Esophagus muscularis mucosa (tissue), 3 donors: ENCODE measurements at regions not wholly inside any gene's neighbourhood (a gene's known extent, or its start where the extent isn't known, plus 50 kb on each side); places are given as distances from the start of the nearest gene placed in this dataset.

Experiments used
- POLR2A ChIP-seq: fragments of 450-650 bp; IDR thresholded peaks from one replicate; pipeline ENCODE4 v1.6.1; 2017; ENCODE audit warnings: antibody characterized with exemption, moderate library complexity, mild to moderate bottlenecking, low read depth
- TF ChIP-seq, protein P1 (sequence below), 3 experiments: fragments of 200-600 bp in 2 of 3; fragments of 450-650 bp in 1 of 3; sonication (generic) in 2 of 3; IDR thresholded peaks; one replicate each; pipeline ENCODE4 v1.5.1; 2017 to 2019; ENCODE audit warnings: antibody characterized with exemption in 3 of 3, mild to moderate bottlenecking in 2 of 3, moderate library complexity in 1 of 3

DNA sequence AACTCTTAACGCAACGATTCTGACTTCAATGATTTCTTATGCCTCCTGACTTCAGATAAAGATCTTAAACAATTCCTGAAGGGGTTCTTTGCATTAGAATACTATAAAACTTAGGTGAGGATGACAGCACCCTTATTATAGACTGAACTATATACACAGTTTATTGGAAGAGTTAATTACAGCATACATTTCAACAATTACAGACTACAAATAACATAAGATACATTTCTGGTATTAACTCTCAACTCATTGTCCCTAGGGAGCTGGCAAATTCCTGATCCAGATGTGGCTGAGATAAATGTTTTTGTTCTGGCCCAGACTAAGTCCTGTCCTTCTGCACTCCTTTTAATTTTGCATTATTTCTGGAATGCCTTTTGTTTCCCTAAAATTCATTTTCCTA is 155.5 kb upstream of the TMC3 start:
- TF ChIP-seq, protein P1, sequence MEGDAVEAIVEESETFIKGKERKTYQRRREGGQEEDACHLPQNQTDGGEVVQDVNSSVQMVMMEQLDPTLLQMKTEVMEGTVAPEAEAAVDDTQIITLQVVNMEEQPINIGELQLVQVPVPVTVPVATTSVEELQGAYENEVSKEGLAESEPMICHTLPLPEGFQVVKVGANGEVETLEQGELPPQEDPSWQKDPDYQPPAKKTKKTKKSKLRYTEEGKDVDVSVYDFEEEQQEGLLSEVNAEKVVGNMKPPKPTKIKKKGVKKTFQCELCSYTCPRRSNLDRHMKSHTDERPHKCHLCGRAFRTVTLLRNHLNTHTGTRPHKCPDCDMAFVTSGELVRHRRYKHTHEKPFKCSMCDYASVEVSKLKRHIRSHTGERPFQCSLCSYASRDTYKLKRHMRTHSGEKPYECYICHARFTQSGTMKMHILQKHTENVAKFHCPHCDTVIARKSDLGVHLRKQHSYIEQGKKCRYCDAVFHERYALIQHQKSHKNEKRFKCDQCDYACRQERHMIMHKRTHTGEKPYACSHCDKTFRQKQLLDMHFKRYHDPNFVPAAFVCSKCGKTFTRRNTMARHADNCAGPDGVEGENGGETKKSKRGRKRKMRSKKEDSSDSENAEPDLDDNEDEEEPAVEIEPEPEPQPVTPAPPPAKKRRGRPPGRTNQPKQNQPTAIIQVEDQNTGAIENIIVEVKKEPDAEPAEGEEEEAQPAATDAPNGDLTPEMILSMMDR (IDR thresholded peaks at IDR 0.05), result no peak
- no peak for TF ChIP-seq POLR2A
